Stomach (tissue), 4 donors: ENCODE measurements at regions not wholly inside any gene's neighbourhood (a gene's known extent, or its start where the extent isn't known, plus 50 kb on each side); places are given as distances from the start of the nearest gene placed in this dataset.

ENCODE experiments used
- EP300 ChIP-seq: sonication (generic); formaldehyde crosslinking; IDR thresholded peaks from one replicate; pipeline ENCODE4 v1.6.1; 2017; ENCODE audit warnings: antibody characterized with exemption
- POLR2AphosphoS5 ChIP-seq, 3 donors: sonication (generic); formaldehyde crosslinking; IDR thresholded peaks; one replicate each; pipeline ENCODE4 v1.6.1; 2016; ENCODE audit warnings: antibody characterized with exemption in 3 of 3
- TF ChIP-seq, protein P1 (sequence below), 7 experiments: fragments of 450-650 bp in 4 of 7; fragments of 200-600 bp in 3 of 7; sonication (generic) in 3 of 7; IDR thresholded peaks; one replicate each; pipeline ENCODE4 v1.5.1; 2016 to 2019; ENCODE audit warnings: antibody characterized with exemption in 7 of 7, control low read depth in 2 of 7, mild to moderate bottlenecking in 1 of 7

DNA sequence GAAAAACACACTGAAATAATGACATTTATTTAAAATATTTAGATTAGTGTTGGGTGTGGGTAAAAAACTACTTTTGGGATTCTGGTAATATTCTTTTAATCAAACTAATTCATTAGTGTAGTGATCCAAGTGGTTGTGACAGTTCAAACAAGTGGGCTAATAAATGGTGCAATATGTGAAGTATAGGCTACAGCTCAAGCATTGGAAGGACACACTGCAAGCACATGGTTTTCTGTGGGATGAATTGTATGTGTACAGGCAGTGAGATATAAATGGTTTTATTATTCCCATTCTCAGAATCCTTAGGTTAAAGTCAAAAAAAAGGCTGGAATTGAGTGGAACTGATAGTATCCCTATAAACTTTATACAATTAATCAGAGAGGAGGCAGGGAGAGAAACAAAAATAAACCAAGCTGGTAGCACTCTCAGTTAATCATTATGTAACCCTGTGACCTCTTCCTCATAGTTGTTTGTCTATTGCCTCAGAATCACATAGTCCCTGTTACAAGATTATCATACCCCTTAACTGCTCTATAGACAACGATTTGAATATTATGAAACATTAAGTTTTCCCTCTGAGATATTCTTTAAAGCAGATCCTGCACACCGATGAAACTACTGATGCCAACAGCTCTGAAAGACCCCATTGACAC, 1755.4 kb upstream of the ACO1 start:
- TF ChIP-seq, protein P1, sequence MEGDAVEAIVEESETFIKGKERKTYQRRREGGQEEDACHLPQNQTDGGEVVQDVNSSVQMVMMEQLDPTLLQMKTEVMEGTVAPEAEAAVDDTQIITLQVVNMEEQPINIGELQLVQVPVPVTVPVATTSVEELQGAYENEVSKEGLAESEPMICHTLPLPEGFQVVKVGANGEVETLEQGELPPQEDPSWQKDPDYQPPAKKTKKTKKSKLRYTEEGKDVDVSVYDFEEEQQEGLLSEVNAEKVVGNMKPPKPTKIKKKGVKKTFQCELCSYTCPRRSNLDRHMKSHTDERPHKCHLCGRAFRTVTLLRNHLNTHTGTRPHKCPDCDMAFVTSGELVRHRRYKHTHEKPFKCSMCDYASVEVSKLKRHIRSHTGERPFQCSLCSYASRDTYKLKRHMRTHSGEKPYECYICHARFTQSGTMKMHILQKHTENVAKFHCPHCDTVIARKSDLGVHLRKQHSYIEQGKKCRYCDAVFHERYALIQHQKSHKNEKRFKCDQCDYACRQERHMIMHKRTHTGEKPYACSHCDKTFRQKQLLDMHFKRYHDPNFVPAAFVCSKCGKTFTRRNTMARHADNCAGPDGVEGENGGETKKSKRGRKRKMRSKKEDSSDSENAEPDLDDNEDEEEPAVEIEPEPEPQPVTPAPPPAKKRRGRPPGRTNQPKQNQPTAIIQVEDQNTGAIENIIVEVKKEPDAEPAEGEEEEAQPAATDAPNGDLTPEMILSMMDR (IDR thresholded peaks at IDR 0.05) = no peak
- TF ChIP-seq EP300 (no peak), POLR2AphosphoS5 (IDR thresholded peaks at IDR 0.05) (no peak)
